ENCODE measurements at regions not wholly inside any gene's neighbourhood (a gene's known extent, or its start where the extent isn't known, plus 50 kb on each side); places are given as distances from the start of the nearest gene placed in this dataset.
A peak's percentile ranks its signal among the peaks of the same experiment; 100 is the strongest.

DNA sequence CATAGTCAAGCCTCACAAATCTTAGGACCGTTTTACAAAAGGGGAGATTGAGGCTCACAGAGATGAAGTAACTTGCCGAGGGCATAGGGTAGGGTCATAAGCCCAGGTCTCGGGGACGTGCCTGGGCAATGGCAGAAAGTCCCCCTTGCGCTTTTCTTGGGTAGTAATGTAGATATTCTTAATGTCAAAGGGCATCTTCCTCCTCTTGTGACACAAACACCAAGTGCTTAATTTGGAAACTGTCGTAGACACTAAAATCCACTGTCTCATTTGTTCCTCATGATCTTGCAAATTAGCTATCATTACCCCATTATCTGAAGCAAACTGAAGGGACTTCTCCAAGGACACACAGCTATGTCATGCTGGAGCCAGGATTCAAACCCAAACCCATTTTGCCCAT is 180.8 kb downstream of the GAS1 start:
- WGBS (ENCODE audit: insufficient coverage) = 40% methylated on average over 1 of the region's 6 CpGs
- Histone ChIP-seq H3K4me2 (replicated peaks; ENCODE audit: extremely low read depth, low read length, poor library complexity, severe bottlenecking) (peak overlapping the region; percentile 19), H3K27ac (ENCODE audit: low read depth in 1 of 2, low read length in 2 of 2) (peak overlapping the region; percentile 94 to 96), H2AFZ (ENCODE audit: insufficient read depth, low read depth, low read length, poor library complexity, severe bottlenecking) (peak overlapping the region; percentile 13), H3K9ac (ENCODE audit: insufficient read depth, low read length, poor library complexity, severe bottlenecking) (peak overlapping the region; percentile 46), H3K79me2 (ENCODE audit: insufficient read depth, low read length) (no peaks in the 10 kb centered on the region), H4K20me1 (ENCODE audit: insufficient read depth, low read length) (no peaks in the 10 kb centered on the region), H3K36me3 (replicated peaks in 1 of 2; ENCODE audit: control insufficient read depth in 1 of 2, insufficient read depth in 2 of 2, low read length in 2 of 2) (no peaks in the 10 kb centered on the region), H3K4me1 (ENCODE audit: control insufficient read depth in 1 of 2, insufficient read depth in 2 of 2, low read length in 2 of 2) (peaks cover 56 to 57% of the 10 kb centered on the region in 2 donors), H3K4me3 (replicated peaks in 1 of 3; ENCODE audit: low read depth in 2 of 3, low read length in 3 of 3) (peak overlapping the region in 1 of 3 experiments; percentile 54), H3K27me3 (ENCODE audit: control insufficient read depth in 2 of 2, insufficient read depth in 2 of 2, low read length in 2 of 2) (no peaks in the 10 kb centered on the region), H3K9me3 (replicated peaks in 1 of 2; ENCODE audit: control insufficient read depth in 1 of 2, insufficient read depth in 1 of 2, low read length in 2 of 2) (no peaks in the 10 kb centered on the region)
- TF ChIP-seq, protein P1, sequence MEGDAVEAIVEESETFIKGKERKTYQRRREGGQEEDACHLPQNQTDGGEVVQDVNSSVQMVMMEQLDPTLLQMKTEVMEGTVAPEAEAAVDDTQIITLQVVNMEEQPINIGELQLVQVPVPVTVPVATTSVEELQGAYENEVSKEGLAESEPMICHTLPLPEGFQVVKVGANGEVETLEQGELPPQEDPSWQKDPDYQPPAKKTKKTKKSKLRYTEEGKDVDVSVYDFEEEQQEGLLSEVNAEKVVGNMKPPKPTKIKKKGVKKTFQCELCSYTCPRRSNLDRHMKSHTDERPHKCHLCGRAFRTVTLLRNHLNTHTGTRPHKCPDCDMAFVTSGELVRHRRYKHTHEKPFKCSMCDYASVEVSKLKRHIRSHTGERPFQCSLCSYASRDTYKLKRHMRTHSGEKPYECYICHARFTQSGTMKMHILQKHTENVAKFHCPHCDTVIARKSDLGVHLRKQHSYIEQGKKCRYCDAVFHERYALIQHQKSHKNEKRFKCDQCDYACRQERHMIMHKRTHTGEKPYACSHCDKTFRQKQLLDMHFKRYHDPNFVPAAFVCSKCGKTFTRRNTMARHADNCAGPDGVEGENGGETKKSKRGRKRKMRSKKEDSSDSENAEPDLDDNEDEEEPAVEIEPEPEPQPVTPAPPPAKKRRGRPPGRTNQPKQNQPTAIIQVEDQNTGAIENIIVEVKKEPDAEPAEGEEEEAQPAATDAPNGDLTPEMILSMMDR (IDR thresholded peaks at IDR 0.05) = no peak
- peaks cover 0 to 2% of the 10 kb centered on the region in 2 donors for H3K36me3 Mint-ChIP-seq
- peak overlapping the region; percentile 13 to 71 for H3K4me3 Mint-ChIP-seq
- H3K27me3 Mint-ChIP-seq (ENCODE audit: low read depth in 3 of 3) = peaks cover 0 to 10% (median 4%) of the 10 kb centered on the region in 3 donors
- peak overlapping the region in 1 of 7 donors; percentile 97 for H3K27ac Mint-ChIP-seq
- H3K4me1 Mint-ChIP-seq = peaks cover 1% of the 10 kb centered on the region
- intact Hi-C loops (cut with micrococcal nuclease) = loop anchor here (10.0 kb wide), 2 partner anchors 412 to 1208 kb away; partner anchors contain the start of genes CDK20 (in 2 of the 2) and TUT7 (in 1 of the 2)
- peaks cover 0 to 14% (median 3%) of the 10 kb centered on the region in 7 donors for H3K9me3 Mint-ChIP-seq
- DNase-seq = no peak

DNA sequence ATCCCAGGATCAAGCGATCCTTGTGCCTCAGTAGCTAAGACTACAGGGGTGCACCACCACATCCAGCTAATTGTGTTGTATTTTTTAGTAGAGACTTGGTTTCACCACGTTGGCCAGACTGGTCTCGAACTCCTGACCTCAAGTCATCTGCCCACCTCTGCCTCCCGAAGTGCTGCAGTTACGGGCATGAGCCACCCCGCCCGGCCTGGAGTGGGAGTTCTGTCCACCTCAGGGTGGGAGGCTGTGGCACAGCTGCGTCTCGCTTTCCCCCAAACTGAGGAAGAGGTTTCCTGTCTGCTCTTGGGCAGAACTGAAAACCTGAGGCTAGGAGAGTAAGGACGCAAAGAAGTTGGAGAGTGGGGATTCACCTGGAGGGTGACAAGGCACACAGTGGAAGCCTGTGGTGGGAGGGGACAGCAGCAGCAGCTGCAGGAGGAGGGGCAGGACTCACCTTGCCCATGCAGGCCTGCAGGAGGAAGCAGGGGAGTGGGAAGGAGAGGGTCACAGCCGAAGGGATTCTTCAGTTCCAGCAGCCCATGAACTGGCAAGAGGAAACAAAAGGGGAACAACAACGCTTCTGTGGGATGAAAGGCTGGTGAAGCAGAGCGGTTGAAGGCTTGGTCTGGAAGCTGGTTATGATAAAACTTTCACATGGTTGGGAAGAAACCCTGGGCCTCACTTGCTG is 181.4 kb downstream of the GAS1 start:
- peak overlapping the region in 1 of 3 experiments; percentile 54 for H3K4me3 ChIP-seq (replicated peaks in 1 of 3; ENCODE audit: low read depth in 2 of 3, low read length in 3 of 3)
- DNase-seq = peak; percentile 38 to 61 (median 55)
- H3K27ac Mint-ChIP-seq = peak overlapping the region in 1 of 7 donors; percentile 97

More for the DNA sequence above, 181.4 kb downstream of the GAS1 start:
- H2AFZ ChIP-seq (ENCODE audit: insufficient read depth, low read depth, low read length, poor library complexity, severe bottlenecking) = peak overlapping the region; percentile 13
- H3K9ac ChIP-seq (ENCODE audit: insufficient read depth, low read length, poor library complexity, severe bottlenecking) = peak overlapping the region; percentile 46
- Mint-ChIP-seq H3K36me3 (peaks cover 0 to 2% of the 10 kb centered on the region in 2 donors), H3K27me3 (ENCODE audit: low read depth in 3 of 3) (peaks cover 0 to 5% (median 4%) of the 10 kb centered on the region in 3 donors), H3K4me3 (peak overlapping the region; percentile 13 to 50), H3K9me3 (peaks cover 0 to 14% (median 5%) of the 10 kb centered on the region in 7 donors), H3K4me1 (peaks cover 1% of the 10 kb centered on the region)
- 61% methylated on average over 8 of the region's 13 CpGs for WGBS (ENCODE audit: insufficient coverage)
- no peaks in the 10 kb centered on the region for H3K27me3 ChIP-seq (ENCODE audit: control insufficient read depth in 2 of 2, insufficient read depth in 2 of 2, low read length in 2 of 2)
- peaks cover 56 to 57% of the 10 kb centered on the region in 2 donors for H3K4me1 ChIP-seq (ENCODE audit: control insufficient read depth in 1 of 2, insufficient read depth in 2 of 2, low read length in 2 of 2)
- TF ChIP-seq, protein P1 (IDR thresholded peaks at IDR 0.05) = no peak
- no peaks in the 10 kb centered on the region for H3K9me3 ChIP-seq (replicated peaks in 1 of 2; ENCODE audit: control insufficient read depth in 1 of 2, insufficient read depth in 1 of 2, low read length in 2 of 2)
- intact Hi-C loops (cut with micrococcal nuclease) = loop anchor here (10.0 kb wide), 2 partner anchors 411 to 1209 kb away; partner anchors contain the start of genes CDK20 (in 2 of the 2) and TUT7 (in 1 of the 2)
- no peaks in the 10 kb centered on the region for H3K79me2 ChIP-seq (ENCODE audit: insufficient read depth, low read length)
- H3K27ac ChIP-seq (ENCODE audit: low read depth in 1 of 2, low read length in 2 of 2) = peak overlapping the region; percentile 94 to 96
- H3K36me3 ChIP-seq (replicated peaks in 1 of 2; ENCODE audit: control insufficient read depth in 1 of 2, insufficient read depth in 2 of 2, low read length in 2 of 2) = no peaks in the 10 kb centered on the region
- peak overlapping the region; percentile 19 for H3K4me2 ChIP-seq (replicated peaks; ENCODE audit: extremely low read depth, low read length, poor library complexity, severe bottlenecking)
- H4K20me1 ChIP-seq (ENCODE audit: insufficient read depth, low read length) = no peaks in the 10 kb centered on the region

All from CD14-positive monocyte (primary cell).